ENCODE measurements at regions not wholly inside any gene's neighbourhood (a gene's known extent, or its start where the extent isn't known, plus 50 kb on each side); places are given as distances from the start of the nearest gene placed in this dataset.

DNA sequence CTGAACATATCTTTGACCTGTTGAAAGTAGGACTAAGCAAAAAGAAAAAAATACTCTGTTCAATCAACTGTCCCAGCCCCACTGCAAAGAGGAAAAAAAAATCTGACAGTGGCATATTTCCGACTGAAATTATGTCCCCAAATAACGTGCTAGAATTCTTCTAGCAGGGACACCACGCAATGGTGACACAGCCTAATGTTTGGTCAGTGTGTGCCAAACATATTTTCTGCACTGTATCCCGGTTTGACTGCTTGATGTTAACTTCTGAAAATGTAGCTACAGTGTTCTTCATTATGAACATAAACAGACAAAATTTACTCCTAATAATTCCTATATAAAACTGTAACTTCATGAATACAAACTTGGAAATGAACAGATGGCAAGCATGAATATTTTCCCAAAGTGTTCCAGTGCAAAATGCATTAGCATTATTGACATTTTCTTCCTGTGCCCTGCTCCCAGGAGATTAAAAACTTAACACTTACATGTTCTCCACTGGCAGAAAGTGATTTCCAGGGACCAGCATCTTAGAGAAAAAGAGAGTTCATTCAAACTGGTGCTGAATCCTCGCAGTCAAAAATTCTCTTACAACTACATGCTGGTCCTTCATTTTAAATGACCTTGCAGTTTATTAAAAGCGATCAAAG lies 72.4 kb upstream of the SYT1 start:
- DNase-seq (ENCODE audit: insufficient read length, low spot score) (no peak), FAIRE-seq (no peak)
- TF ChIP-seq POLR2AphosphoS5 (IDR thresholded peaks at IDR 0.05; ENCODE audit: low read depth, low read length) (no peak), POU2F2 (IDR thresholded peaks at IDR 0.05; ENCODE audit: low read depth, low read length) (no peak), TAF1 (IDR thresholded peaks at IDR 0.05; ENCODE audit: low read depth, low read length) (no peak), POLR2A (IDR thresholded peaks at IDR 0.05; ENCODE audit: low read depth, low read length) (no peak), PAX5 (IDR thresholded peaks at IDR 0.05; ENCODE audit: insufficient read depth, low read length, severe bottlenecking) (no peak), SPI1 (IDR thresholded peaks at IDR 0.05; ENCODE audit: low read depth, low read length) (no peak)

DNA sequence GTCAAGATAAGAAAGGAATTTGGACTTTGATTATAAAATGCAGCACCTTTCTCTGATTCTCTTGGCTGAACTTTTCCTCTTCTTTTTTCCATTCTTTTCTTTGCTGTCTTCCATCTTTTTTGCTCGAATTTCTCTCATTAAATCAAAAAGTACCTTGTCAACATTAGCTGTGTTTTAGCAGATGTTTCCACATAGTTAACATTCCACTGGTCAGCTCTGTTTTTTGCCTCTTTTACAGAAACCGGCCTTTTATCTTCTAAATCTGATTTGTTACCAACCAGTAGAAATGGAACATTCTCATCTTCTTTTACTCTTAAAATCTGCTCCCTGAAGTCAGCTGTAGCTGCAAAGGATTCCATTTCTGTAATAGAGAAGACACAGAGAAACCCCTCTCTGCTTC lies 71.1 kb upstream of the SYT1 start:
- TF ChIP-seq PAX5 (IDR thresholded peaks at IDR 0.05; ENCODE audit: insufficient read depth, low read length, severe bottlenecking) (no peak), SPI1 (IDR thresholded peaks at IDR 0.05; ENCODE audit: low read depth, low read length) (no peak), POLR2AphosphoS5 (IDR thresholded peaks at IDR 0.05; ENCODE audit: low read depth, low read length) (no peak), POU2F2 (IDR thresholded peaks at IDR 0.05; ENCODE audit: low read depth, low read length) (no peak)
- no peak for DNase-seq (ENCODE audit: insufficient read length, low spot score)
- FAIRE-seq = no peak

DNA sequence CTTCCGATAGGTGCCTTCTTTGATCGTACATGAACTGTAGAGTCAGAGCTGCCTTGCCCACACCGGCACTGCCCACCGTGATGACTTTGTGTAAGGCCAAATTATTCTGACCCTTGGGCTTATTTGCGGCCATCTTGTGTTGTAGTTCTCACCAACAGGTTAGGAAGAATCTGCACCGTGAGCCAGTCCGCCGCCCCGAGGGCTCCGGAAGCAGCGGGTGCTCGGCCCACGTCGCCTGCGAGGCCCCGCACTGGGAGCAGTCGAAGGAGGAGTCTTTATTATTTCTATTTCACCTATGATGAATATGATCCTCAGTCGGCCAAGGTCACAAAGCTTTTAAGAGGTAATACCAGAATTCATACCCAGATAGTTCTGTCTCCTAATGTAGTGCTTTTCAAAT lies 70.6 kb upstream of the SYT1 start:
- DNase-seq (ENCODE audit: insufficient read length, low spot score) = no peak
- no peak for TF ChIP-seq SPI1 (IDR thresholded peaks at IDR 0.05; ENCODE audit: low read depth, low read length)
- no peak for TF ChIP-seq POLR2AphosphoS5 (IDR thresholded peaks at IDR 0.05; ENCODE audit: low read depth, low read length)
- TF ChIP-seq POLR2A (IDR thresholded peaks at IDR 0.05; ENCODE audit: low read depth, low read length) = no peak
- TF ChIP-seq PAX5 (IDR thresholded peaks at IDR 0.05; ENCODE audit: insufficient read depth, low read length, severe bottlenecking) = no peak
- no peak for TF ChIP-seq POU2F2 (IDR thresholded peaks at IDR 0.05; ENCODE audit: low read depth, low read length)
- TF ChIP-seq TAF1 (IDR thresholded peaks at IDR 0.05; ENCODE audit: low read depth, low read length) = no peak
- FAIRE-seq = no peak

DNA sequence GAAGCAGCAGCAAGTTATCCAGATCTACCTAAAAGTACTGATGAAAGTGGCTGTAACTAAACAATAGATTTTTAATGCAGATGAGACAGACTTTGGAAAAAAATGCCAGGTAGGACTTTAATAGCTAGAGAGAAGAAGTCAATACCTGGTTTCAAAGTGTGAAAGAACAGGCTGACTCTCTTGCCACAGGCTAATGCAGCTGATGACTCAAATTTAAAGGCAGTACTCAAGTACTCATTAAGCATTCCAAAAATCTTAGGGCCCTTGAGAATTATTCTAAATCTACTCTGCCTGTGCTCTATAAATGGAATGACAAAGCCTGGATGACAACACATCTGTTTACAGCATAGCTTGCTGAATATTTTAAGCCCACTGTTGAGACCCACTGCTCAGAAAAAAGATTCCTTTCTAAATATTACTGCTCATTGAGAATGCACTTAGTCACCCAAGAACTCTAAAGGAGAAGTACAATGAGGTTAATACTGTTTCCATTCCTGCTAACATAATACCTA lies 68.6 kb upstream of the SYT1 start:
- TF ChIP-seq POU2F2 (IDR thresholded peaks at IDR 0.05; ENCODE audit: low read depth, low read length) (no peak), TAF1 (IDR thresholded peaks at IDR 0.05; ENCODE audit: low read depth, low read length) (no peak), POLR2A (IDR thresholded peaks at IDR 0.05; ENCODE audit: low read depth, low read length) (no peak), PAX5 (IDR thresholded peaks at IDR 0.05; ENCODE audit: insufficient read depth, low read length, severe bottlenecking) (no peak), POLR2AphosphoS5 (IDR thresholded peaks at IDR 0.05; ENCODE audit: low read depth, low read length) (no peak), SPI1 (IDR thresholded peaks at IDR 0.05; ENCODE audit: low read depth, low read length) (no peak)
- DNase-seq (ENCODE audit: insufficient read length, low spot score) (no peak), FAIRE-seq (no peak)

DNA sequence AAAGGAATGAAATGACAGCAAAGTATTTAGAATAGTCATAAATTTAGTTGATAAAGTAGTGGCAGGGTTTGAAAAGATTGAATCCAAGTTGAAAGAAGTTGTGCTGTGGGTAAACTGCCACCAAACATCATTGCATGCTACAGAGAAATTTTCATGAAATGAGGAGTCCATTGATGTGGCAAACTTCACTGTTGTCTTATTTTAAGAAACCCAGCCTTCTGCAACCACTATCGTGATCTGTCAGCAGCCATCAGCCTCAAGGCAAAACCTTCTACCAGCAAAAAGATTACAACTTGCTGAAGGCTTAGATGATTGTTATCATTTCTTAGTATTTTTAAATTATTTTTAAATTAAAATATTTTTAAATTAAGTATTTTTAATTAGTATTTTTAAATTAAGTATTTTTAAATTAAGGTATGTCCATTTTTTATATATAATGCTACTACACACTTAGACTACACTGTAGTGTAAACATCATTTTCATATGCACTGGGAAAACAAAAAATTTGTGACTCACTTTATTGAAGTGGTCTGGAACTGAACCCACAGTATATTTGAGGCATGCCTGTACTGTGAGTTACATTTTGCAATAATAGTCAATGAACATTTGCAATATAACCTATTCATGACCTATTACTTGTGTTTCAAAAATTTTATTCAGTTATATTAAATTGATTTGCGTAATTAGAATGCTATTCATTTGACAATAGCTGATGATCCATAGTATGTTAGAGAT lies 67.2 kb upstream of the SYT1 start:
- TF ChIP-seq TAF1 (IDR thresholded peaks at IDR 0.05; ENCODE audit: low read depth, low read length) (no peak), POU2F2 (IDR thresholded peaks at IDR 0.05; ENCODE audit: low read depth, low read length) (no peak), POLR2AphosphoS5 (IDR thresholded peaks at IDR 0.05; ENCODE audit: low read depth, low read length) (no peak)
- DNase-seq (ENCODE audit: insufficient read length, low spot score) (no peak), FAIRE-seq (no peak)

DNA sequence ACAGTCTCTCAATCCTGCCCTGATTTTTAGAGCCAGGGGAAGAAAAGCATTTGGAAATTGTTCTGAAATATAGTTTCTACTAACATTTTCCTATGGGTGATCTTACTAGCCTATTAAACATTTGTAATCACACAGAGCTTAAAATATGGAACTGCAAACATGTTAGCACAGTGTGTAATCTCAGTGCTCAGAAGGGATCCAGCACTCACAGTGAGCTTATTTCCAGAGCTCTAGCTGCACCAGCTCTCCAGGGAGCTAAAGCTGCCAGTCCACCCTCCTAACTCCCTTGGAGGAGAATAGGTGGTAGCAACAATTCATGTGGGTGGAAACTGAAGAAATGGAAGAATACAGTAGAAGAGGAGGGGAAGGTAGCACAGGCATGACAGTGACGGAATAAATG lies 64.9 kb upstream of the SYT1 start:
- TF ChIP-seq TAF1 (IDR thresholded peaks at IDR 0.05; ENCODE audit: low read depth, low read length) (no peak), POU2F2 (IDR thresholded peaks at IDR 0.05; ENCODE audit: low read depth, low read length) (no peak), POLR2AphosphoS5 (IDR thresholded peaks at IDR 0.05; ENCODE audit: low read depth, low read length) (no peak), POLR2A (IDR thresholded peaks at IDR 0.05; ENCODE audit: low read depth, low read length) (no peak), PAX5 (IDR thresholded peaks at IDR 0.05; ENCODE audit: insufficient read depth, low read length, severe bottlenecking) (no peak), SPI1 (IDR thresholded peaks at IDR 0.05; ENCODE audit: low read depth, low read length) (no peak)
- no peak for DNase-seq (ENCODE audit: insufficient read length, low spot score)
- FAIRE-seq = no peak

DNA sequence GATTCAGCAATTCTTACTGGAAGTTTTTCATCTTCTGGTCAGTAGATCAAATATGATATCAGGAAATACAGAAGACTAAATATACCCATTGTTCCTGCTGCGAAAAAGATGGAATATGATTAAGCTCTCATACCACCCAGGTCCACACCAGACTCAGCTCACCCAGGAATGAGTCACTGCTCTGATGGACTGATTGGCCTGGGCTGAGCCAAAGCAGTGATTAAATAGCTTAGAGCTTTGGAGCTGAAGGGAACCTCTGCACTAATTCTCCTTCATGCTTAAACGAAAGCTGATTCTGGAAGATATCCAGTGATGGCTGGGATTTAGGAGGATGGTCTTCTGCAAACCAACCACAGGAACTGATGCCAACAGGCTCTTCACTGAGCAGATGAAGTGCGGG lies 62.0 kb upstream of the SYT1 start:
- no peak for FAIRE-seq
- TF ChIP-seq POLR2A (IDR thresholded peaks at IDR 0.05; ENCODE audit: low read depth, low read length) (no peak), POLR2AphosphoS5 (IDR thresholded peaks at IDR 0.05; ENCODE audit: low read depth, low read length) (no peak), POU2F2 (IDR thresholded peaks at IDR 0.05; ENCODE audit: low read depth, low read length) (no peak), PAX5 (IDR thresholded peaks at IDR 0.05; ENCODE audit: insufficient read depth, low read length, severe bottlenecking) (no peak), SPI1 (IDR thresholded peaks at IDR 0.05; ENCODE audit: low read depth, low read length) (no peak), TAF1 (IDR thresholded peaks at IDR 0.05; ENCODE audit: low read depth, low read length) (no peak)
- no peak for DNase-seq (ENCODE audit: insufficient read length, low spot score)

DNA sequence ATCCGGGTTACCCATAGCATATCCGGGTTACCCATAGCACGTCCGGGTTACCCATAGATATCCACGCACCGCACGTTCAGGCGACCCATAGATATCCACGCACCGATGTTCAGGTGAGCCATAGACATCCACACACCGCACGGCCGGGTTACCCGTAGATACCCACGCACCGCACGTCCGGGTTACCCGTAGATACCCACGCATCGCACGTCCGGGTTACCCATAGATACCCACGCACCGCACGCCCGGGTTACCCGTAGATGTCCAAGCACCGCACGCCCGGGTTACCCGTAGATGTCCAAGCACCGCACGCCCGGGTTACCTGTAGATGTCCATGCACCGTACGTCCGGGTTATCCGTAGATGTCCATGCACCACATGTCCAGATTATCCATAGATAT lies 60.3 kb upstream of the SYT1 start:
- TF ChIP-seq SPI1 (IDR thresholded peaks at IDR 0.05; ENCODE audit: low read depth, low read length) (no peak), POLR2A (IDR thresholded peaks at IDR 0.05; ENCODE audit: low read depth, low read length) (no peak)
- no peak for DNase-seq (ENCODE audit: insufficient read length, low spot score)
- FAIRE-seq = no peak

All from GM12891 (cell line).